Stimulated activated CD8-positive, alpha-beta memory T cell treated with anti-CD3 and anti-CD28 coated beads, Interleukin-15, amount 100 ng/mL, for 48 hours (primary cell): ENCODE measurements at regions not wholly inside any gene's neighbourhood (a gene's known extent, or its start where the extent isn't known, plus 50 kb on each side); places are given as distances from the start of the nearest gene placed in this dataset.
"Not testable (repeated sequence)": the region's sequence is repeated elsewhere in the genome, so short reads cannot be mapped to it uniquely, and the experiment has no call there.

Experiments used
- DNase-seq, 2 donors: peaks; one replicate each; pipeline ENCODE4 v3.0.0-alpha.2; 2020; ENCODE audit warnings: low read depth in 2 of 2

DNA sequence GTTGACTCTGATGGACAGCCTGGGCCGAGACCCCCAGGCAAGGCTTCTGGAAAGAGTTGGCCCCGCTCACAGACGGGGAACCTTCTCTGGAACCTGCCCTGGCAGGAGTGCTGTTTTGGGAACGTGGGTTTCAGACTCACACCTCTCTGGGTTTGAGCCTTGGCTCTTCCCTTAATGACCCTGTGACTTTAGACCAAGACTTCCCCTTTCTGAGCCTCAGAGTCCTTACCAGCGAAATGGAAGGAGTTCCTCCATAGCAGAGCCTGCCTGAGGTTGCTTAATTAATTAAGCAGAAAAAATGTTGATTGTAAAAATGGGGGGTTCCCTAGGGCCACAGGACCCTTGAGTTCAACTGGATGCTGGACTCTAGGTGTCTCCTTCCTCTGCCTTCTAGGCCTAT, 408.2 kb downstream of the SEC14L1 start:
- DNase-seq, result no peak

DNA sequence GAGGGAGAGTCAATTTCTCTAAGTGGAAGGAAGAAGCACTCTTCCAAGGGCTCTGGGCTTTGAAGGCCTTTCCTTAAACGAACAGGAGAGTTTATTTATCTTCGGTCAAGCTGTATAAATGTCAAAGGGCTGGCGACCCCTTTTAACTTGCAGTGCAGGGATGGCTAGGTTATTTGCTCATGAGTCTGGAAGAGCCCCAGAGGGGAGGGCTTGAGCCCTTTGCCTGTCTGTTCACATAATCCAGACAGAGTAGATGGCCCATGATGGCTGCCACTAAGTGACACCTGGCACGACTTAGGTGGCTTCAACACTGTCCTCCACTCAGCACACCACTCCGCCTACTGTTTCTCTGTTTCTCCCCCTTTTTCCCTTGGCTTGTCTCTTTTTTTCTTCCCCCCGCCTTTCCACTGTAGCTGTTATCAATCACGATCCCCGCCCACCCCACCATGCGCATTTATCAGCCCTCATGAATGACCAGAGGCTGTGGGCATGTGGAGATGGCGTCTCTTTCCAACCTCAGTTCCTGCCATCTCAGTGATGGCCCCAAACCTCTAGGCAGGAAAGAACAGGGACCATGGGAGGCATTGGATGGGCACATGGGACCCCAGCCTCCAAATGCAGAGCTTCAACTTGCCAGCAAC, 408.7 kb upstream of the TNRC6C start:
- no peak for DNase-seq

DNA sequence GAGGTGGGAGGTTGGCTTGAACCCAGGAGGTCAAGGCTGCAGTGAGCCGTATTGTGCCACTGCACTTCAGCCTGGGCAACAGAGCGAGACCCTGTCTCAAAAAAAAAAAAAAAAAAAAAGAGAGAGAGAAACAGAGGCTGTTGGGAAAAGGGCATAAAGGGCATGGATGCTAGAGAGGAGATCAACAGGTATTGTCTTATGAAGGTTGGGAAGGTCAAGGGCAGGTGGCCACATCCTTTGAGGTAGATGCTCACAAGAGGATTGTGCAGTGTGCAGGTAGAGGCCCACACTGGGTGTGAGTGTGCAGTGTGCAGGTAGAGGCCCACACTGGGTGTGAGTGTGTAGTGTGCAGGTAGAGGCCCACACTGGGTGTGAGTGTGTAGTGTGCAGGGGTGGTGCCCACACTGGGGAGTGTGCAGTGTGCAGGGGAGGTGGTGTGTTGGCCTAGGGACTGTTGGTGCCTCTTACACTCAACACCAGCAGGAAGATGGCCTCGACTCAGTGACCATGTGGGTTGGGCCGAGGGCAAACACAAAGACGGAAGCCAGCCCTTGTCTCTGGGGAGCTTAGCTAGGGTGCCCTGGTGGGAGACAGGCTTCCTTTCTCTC, 404.9 kb upstream of the TNRC6C start:
- DNase-seq, result no peak

DNA sequence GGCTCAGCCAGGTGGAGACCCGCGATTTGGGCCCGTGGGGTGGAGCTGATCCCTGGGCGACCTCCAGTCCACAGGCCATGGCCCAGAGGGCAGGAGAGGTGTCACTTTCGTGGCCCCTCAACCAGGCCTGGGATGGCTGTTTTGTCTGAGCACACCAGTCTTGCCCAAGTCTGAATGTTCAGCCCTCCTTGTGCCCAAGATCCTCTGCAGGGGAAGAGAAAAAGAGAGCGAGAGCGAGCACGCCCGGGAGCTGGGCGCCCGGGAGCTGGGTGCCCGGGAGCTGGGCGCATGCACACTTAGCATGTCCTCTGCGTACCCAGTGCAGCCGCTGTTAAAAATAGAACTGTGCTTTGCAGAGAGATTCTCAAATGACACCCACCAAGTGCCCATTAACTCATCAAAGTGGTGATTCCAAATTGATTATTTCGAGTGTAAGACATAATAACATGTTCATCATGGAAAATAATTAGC, 403.3 kb upstream of the TNRC6C start:
- DNase-seq, result no peak

DNA sequence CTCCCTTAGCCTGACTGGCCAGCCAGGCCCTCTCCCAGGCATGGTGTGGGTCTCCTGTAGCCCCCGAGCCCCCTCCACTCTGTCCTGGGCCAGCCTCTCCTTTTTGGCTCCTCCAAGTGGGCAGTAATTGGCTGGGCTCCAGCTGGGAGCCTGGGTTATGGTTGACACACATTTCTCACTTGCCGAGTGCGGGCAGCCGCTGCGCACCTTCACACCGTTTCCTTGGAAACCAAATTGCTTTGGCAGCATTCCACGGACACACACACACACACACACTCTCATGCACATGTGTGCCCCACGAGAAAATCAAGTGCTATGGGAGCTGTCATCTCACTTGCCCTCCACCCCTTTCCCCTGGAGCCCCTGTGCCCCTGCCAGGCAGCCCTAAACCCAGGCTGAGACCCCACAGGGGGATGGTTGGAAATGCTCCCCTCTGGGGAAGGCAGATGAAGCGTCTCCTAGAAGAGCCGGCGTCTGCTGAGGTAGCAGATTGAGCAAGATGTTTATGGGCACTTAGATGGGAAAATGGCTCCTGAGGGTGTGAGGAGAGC, 402.7 kb upstream of the TNRC6C start:
- no peak for DNase-seq

DNA sequence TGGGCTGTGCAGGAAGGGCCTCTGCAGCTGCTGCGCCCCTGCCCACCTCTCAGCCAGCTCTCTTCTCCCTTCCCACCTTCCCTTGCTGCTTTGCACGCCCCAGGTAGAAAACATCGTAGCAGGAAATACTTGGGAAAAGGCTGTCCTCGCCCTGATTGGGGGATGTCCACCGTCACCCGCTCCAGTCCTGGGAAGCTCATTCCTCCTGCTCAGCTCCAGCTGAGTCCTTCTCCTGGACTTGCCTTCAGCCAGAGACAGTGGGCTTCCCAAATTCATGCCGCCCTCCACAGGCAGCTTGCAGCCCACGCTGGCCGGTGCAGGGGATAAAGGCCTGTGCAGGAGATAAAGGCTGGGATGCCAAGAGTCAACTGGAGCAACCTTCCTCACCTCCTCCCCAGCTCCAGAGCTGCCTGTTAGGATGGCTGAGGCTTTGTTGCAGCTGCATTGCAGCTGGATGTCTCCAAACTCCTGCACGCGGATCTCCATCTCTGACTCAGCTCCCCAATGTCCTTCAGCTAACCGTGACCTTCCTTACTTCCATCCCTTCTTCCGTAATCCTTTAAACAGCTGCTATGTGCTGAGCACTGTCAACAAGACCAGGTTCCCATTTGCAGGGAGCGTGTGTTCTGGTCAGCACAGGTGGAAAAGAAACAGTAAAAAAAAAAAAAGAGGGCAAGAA, 402.0 kb upstream of the TNRC6C start:
- no peak for DNase-seq

DNA sequence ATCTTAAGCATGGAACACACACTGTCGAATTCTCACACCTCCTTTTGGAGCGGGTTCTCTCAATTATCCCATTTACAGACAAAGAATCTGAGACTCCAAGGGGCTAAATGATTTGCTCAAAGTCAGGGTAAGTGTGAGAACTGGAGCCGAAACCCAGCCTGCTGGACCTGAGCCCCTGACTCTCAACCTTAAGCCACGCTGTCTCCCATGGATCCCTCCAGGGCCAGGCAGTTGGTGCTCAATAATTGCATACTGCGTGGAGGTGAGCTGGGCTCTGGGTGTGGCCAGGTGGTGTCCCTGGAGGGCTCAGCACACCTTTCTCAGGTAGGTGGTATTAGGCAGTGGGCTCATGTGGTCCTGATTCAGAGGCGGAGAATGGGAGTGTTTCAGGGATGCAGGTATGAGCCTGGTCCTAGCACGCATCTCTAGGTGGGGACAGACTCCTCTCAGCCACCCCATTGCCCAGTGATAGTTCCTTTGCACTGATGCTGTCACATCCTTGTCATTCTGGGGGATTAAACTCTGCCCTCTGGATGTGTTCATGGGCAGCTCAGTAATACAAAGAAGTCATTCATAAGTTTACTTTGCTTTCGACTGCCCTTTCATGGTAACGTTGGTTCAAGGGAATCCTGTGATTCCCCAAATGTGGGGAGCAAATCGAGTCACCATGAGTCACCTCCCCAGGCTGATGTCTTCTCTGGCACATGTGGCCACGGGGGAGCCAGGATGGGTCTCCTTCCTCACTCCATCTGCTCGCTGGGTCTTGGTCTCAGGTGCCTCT, 399.5 kb upstream of the TNRC6C start:
- DNase-seq, result no peak

DNA sequence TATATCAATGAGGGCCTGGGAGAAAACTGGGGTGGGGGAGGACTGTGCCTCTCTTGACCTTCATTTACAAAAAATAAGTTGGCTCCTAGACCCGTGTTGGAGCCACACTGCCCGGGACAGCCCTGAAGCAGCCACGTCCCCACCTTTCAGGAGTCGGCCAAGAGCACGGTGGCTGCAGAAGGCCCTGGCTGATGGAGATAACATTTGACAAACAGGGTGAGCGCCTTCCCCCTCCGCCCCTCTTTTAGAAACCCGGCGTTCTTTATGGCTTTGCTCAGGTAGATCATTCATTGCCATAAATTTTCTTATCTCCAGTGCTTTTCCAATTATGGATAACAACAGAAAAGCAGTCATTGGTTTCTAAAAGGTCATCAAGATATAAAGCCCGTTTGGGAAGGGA, 398.1 kb upstream of the TNRC6C start:
- no peak for DNase-seq

DNA sequence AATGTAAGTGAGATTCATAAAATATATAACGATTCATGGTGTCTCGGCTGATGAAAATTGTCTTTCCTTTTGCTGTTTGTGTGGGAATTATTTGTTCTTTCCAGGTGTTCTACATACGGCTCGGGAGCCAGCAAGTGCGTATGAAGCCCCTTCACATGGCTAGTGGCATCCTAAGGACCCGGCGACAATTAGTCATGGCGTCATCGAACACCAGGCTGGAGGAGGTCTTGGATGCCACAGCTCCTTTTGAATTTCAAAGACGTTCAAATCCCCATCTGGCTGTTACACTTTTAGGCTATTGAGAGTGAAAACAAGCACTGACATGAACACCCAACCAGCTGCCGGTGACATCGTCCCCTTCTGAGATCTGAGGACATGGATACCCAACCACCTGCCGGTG, 397.7 kb upstream of the TNRC6C start:
- DNase-seq, result no peak

DNA sequence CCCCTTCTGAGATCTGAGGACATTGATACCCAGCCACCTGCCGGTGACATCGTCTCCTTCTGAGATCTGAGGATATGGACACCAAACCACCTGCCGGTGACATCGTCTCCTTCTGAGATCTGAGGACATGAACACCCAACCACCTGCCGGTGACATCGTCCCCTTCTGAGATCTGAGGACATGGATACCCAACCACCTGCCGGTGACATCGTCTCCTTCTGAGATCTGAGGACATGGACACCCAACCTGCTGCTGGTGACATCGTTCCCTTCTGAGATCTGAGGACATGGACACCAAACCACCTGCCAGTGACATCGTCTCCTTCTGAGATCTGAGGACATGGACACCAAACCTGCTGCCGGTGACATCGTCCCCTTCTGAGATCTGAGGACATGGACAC, 396.1 kb upstream of the TNRC6C start:
- DNase-seq, result not testable (repeated sequence)

DNA sequence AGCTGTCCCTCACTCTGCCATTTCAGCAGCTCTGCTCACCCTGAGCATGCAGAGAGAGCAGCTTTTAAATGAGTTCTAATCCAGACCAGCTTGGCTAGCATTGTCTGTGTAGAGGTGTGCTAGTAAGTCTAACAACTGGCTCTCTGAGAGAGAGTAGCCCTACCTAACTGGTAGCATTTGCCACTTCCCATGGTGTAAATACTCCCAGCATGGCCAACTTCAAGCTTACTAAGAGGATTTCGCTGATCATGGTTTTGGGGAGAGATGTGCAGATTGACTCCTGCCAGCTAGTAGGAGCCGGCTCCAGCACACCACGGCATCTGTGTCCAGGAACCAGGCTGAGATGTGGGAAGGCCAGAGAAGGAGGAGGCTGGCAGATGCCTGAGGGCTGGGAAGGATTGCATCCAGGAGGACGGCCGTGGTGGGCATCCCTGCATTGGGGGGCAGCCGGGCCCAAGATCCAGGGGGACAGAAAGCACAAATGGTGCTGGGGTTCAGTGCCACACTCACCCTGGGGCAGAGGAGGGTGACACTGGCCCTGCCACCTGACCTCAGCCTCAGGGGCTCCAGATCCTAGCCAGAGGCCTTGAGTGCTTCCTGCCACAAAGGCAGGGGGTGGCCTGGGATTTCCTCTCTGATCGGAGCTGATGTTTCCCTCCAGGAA, 394.9 kb upstream of the TNRC6C start:
- no peak for DNase-seq

DNA sequence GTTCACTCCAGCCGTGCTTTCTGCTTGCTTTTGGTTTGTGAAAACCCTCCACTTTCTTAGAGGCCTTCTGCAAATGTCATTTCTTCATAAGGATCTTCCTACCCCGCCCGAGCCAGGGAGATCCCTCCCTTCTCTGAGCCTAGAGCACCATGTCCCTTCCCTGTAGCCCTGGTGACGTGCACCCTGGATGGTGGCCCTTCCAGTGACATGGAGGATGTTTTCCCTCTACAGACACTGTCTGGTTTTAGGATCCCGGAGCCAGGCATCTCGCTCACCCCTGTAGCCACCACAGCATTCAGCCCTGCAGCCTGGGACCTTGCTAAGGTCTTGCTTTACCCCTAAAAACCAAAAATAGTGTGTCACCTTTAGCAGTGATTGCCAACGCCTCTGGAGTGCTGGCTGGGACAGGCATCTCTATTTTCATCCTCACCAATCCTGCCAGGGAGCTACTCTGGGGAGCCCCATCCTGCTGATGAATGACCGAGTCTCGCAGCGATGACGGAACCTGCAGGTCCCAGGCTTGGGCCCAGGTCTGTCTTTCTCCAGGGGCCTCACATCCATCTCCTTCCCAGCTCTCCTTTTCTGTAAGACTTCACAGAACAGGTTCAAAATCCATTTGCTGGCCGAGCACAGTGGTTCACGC, 394.1 kb upstream of the TNRC6C start:
- DNase-seq, result no peak

DNA sequence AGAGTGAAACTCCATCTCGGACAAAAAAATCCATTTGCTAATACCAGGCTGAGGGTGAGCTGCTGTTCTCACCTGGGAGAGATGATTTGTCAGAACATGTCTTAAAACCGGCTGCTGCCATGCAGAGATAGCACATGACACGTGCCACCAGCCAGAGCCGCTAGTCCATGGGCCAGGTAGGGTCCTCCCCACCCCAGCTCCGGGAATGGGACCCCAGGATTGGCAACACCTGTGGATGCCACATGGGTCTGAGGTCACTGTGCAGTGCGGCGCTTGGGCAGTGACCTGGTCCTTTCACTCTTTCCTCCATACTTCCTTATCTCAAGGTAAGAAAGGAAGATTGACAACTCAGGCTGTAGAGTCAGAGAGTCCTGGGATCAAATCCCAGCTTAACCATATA, 393.3 kb upstream of the TNRC6C start:
- no peak for DNase-seq

DNA sequence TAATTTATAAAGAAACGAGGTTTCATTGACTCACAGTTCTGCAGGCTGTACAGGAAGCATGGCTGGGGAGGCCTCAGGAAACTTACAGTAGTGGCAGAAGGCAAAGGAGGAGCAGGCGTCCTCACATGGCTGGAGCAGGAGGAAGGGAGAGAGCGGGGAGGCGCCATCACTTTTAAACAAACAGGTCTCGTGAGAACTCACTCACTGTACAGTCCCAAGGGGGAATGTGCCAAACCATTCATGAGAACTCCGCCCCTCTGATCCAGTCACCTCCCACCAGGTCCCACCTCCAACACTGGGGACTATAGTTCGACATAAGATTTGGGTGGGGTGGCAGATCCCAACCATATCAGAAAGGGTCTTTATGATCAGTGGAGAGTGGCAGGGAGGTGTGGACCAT, 392.4 kb upstream of the TNRC6C start:
- no peak for DNase-seq

DNA sequence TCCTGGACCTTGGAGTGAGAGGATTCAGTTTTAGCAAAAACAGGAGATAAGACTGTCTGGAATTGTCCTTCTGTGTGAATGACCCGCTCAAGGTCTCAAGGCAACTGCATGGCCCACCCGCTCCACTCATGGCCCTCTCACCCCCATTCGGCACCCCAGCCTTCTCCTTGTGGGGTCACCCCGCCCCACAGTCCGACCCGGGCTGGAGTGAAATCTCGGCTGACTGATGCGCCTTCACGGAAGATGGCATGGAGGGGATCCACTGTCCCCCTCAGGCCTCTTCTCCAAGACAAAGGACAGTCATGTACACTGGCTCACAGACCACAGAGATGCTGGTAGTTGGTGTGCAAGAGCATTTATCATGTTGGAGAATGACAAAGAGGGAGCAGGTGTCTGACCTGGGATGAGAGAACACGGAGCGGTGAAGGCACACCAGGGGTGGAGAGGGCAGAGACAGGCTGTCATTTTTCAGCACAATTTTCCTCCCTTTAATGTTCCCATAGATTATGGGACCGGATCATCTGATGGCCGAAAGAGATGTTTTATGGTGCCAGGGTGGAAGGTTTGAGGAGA, 391.9 kb upstream of the TNRC6C start:
- no peak for DNase-seq

DNA sequence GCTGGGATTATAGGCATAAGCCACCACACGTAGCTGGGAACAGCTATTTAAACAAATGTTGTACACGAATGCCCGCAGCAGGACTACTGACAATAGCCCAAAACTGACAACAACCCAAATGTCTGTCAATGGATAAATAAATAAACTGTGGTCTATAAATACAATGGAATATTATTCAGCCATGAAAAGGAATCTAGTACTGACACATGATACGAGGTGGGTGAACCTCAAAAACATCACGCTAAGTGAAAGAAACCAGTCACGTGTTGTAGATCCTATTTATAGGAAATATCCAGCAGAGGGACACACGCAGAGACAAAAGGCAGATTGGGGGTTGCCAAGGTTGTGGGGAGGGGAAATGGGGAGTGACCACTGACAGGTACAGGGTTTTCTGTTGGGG, 390.0 kb upstream of the TNRC6C start:
- DNase-seq, result no peak

DNA sequence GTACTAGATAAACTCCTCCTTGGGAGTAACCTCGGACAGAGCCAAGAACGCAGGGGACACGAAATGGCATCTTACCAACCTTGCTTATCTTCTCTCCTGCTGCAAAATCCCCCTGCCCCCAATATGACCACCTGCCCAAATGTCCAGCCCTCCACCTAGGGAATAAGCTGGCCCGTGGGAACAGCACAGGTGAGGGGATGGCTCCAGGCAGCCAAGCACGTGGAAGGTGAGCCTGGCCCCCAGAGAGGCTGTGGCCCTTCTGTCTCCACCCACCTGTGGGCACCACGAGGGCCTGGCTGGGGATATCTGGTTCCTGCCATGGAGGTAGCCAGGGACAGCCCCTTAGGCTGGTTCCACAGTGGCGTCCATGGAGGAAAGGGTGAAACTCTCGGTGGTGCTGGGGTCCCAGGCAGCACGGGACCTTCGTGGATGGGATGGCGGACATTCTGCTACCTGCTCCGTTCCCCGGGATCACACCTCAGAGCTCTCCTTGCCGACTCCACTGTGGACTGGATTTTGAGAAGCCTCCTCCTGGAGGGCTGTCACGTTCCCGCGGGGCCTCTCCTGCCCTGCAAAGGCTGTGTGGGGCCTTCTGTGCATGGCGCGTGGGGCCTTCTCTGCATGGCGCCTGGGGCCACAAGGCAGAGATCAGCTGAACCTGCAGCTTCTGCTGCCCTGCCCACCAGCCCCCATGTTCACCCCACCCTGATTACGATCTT, 388.5 kb upstream of the TNRC6C start:
- no peak for DNase-seq

DNA sequence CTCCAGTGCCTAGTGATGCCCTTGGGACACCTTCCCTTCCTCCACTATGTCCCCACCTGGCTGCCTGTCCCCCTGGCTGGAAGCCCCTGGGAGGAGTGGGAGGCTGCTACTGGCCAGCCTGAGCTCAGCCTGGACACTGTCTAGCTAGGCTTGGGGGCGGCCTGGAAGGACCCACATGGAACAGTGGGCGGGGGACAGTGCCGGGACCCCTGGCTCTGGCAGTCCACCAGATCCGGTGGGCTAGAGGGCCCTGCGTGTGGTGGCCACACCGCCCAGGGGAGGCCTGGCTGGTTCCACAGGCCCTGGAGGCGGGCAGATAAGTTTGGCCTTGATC, 388.0 kb upstream of the TNRC6C start:
- DNase-seq, result no peak

DNA sequence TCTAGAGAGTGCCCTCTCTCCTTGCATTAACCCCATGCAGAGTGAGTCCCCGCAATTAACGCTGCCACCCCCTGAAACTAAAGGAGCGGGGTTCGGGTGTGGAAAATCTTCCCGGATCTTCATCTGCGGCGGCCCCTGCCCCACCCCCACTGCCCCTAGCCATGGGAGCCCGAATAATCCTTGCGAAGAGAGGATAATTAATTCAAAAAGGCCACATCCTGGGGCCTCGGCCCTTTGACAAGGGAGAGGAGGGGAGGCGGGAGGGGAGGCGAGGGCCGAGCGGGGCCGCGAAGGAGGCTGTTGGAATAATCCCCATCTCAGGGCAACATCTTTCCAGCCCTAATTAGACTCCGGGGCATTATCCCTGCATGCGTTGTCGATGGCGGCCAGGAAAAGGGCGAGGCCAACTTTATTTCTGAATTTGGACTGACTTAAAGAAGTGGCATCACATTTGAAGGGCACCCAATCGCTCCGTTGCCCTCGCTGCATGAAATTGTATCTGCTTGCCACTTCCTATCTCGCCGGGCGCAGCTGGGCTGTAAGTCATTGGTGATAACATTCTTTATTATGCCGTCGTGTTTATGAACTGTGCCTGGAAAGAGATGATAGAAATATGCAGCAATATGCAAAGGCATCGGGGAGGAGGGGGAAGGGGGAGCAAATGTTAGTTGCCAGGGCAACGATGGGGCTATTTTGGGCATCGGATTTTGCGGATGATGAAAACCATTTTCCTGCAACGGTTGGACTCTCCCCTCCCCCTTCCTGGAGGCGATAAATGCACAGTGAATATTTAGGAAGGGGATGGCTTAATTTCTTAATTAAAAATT, 387.1 kb upstream of the TNRC6C start:
- no peak for DNase-seq
